MM.1S (cell line): ENCODE measurements at regions not wholly inside any gene's neighbourhood (a gene's known extent, or its start where the extent isn't known, plus 50 kb on each side); places are given as distances from the start of the nearest gene placed in this dataset.

Experiments used
- EZH2phosphoT487 ChIP-seq: fragments of 300-600 bp; sonication (generic); IDR thresholded peaks from 2 replicates; pipeline ENCODE4 v1.6.1; 2018; ENCODE audit warnings: antibody characterized with exemption, low read length
- TF ChIP-seq, protein P1 (sequence below): fragments of 300-600 bp; sonication (generic); IDR thresholded peaks from 2 replicates; pipeline ENCODE4 v1.5.1; 2016; ENCODE audit warnings: antibody characterized with exemption, low read length, mixed read lengths

DNA sequence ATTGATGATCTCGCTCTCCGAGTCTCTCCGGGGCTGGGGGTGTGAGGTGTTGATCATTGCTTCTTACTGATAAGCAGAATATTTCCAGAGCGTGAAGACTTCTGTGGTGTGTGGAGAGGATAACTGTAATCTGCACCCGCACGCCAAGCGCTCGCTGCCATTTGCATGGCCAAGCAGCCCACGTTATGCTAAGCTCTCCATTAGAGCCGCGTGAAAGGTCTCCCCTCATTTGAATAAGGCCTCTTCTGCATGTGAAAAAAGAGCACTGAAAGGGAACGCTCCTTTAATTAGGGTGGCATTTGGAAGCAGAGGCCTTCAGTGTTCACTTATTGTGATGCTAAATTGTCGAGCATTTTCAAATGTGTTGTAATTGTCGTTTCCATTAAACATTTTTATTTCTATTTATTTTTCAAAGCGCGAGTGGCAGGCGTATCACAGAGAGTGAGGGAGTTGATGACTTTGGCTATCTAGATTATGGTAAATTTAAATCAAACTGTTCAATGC is 163.6 kb upstream of the IRX2 start:
- no peak for TF ChIP-seq EZH2phosphoT487
- TF ChIP-seq, protein P1, sequence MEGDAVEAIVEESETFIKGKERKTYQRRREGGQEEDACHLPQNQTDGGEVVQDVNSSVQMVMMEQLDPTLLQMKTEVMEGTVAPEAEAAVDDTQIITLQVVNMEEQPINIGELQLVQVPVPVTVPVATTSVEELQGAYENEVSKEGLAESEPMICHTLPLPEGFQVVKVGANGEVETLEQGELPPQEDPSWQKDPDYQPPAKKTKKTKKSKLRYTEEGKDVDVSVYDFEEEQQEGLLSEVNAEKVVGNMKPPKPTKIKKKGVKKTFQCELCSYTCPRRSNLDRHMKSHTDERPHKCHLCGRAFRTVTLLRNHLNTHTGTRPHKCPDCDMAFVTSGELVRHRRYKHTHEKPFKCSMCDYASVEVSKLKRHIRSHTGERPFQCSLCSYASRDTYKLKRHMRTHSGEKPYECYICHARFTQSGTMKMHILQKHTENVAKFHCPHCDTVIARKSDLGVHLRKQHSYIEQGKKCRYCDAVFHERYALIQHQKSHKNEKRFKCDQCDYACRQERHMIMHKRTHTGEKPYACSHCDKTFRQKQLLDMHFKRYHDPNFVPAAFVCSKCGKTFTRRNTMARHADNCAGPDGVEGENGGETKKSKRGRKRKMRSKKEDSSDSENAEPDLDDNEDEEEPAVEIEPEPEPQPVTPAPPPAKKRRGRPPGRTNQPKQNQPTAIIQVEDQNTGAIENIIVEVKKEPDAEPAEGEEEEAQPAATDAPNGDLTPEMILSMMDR: no peak
